Stomach (tissue), 8 donors: ENCODE measurements at regions not wholly inside any gene's neighbourhood (a gene's known extent, or its start where the extent isn't known, plus 50 kb on each side); places are given as distances from the start of the nearest gene placed in this dataset.

Experiments used
- DNase-seq, 2 donors: peaks; one replicate each; pipeline versions ENCODE4 v3.0.0 to v3.0.0-alpha.2; 2013 to 2019
- H3K27ac ChIP-seq, 5 donors: fragments of 200-600 bp in 4 of 5; sonication (generic) in 4 of 5; one replicate each; pipeline ENCODE4 v1.5.1; 2013 to 2019; ENCODE audit warnings: mild to moderate bottlenecking in 1 of 5, moderate library complexity in 1 of 5
- H3K27me3 ChIP-seq, 3 donors: fragments of 200-600 bp; sonication (generic); one replicate each; pipeline ENCODE4 v1.5.1; 2017 to 2019; ENCODE audit warnings: mixed run types in 1 of 3
- H3K36me3 ChIP-seq, 4 donors: fragments of 200-600 bp; sonication (generic); 1 replicate in 3 of 4; 2 replicates in 1 of 4; pipeline ENCODE4 v1.5.1; 2016 to 2019
- H3K4me1 ChIP-seq, 4 donors: fragments of 200-600 bp; sonication (generic); one replicate each; pipeline ENCODE4 v1.5.1; 2016 to 2019
- H3K4me3 ChIP-seq, 4 donors: fragments of 200-600 bp; sonication (generic) in 3 of 4; one replicate each; pipeline ENCODE4 v1.5.1; 2016 to 2019; ENCODE audit warnings: mild to moderate bottlenecking in 1 of 4
- H3K9me3 ChIP-seq, 4 donors: fragments of 200-600 bp; sonication (generic); one replicate each; pipeline ENCODE4 v1.5.1; 2016 to 2019
- CTCF ChIP-seq, 7 experiments: fragments of 450-650 bp in 4 of 7; fragments of 200-600 bp in 3 of 7; sonication (generic) in 3 of 7; IDR thresholded peaks; one replicate each; pipeline ENCODE4 v1.5.1; 2016 to 2019; ENCODE audit warnings: antibody characterized with exemption in 7 of 7, control low read depth in 2 of 7, mild to moderate bottlenecking in 1 of 7
- EP300 ChIP-seq: sonication (generic); formaldehyde crosslinking; IDR thresholded peaks from one replicate; pipeline ENCODE4 v1.6.1; 2017; ENCODE audit warnings: antibody characterized with exemption
- POLR2A ChIP-seq, 4 donors: fragments of 450-650 bp; IDR thresholded peaks; one replicate each; pipeline ENCODE4 v1.6.1; 2016; ENCODE audit warnings: antibody characterized with exemption in 4 of 4, control low read depth in 2 of 4, mild to moderate bottlenecking in 1 of 4, moderate library complexity in 1 of 4
- POLR2AphosphoS5 ChIP-seq, 3 donors: sonication (generic); formaldehyde crosslinking; IDR thresholded peaks; one replicate each; pipeline ENCODE4 v1.6.1; 2016; ENCODE audit warnings: antibody characterized with exemption in 3 of 3
- WGBS, 5 donors: extraction: QIAGEN DNeasy Blood & Tissue Kit in 3 of 5; methylation state at CpG; one replicate each; pipeline versions ENCODE4 v1.1.5 to v1.1.7; 2013 to 2018; 5-methylcytosine and 5-hydroxymethylcytosine counted together
- intact Hi-C: fragments of 100-400 bp; cut with DNase I; formaldehyde crosslinking; loops from one replicate; pipeline ENCODE4 v1.15.1; 2023; ENCODE audit warnings: low total_unique reads
- donor health status: healthy with polysubstance abuse.
- donor health status: Bipolar disorder and iron deficiency.
- donor health status: healthy.

GRCh38 chr5:28575368-28575767 lies 1537.0 kb upstream of the CDH9 start:
- Histone ChIP-seq H3K27ac (no peak overlapping the region), H3K4me1 (no peaks in the 10 kb centered on the region), H3K9me3 (peaks cover 0 to 22% (median 6%) of the 10 kb centered on the region in 4 donors), H3K4me3 (no peak overlapping the region), H3K36me3 (no peaks in the 10 kb centered on the region), H3K27me3 (no peaks in the 10 kb centered on the region)
- DNase-seq = no peak
- 85 to 95% (median 91%) methylated on average over 5 to 7 of the region's 7 CpGs for WGBS, 5 donors
- TF ChIP-seq EP300 (no peak), POLR2A (IDR thresholded peaks at IDR 0.05) (no peak), POLR2AphosphoS5 (IDR thresholded peaks at IDR 0.05) (no peak), CTCF (IDR thresholded peaks at IDR 0.05) (no peak)
- intact Hi-C loops = no loop called here

- Histone ChIP-seq H3K36me3 (no peaks in the 10 kb centered on the region), H3K4me1 (no peaks in the 10 kb centered on the region), H3K27me3 (no peaks in the 10 kb centered on the region), H3K9me3 (peaks cover 0 to 22% (median 6%) of the 10 kb centered on the region in 4 donors), H3K4me3 (no peak overlapping the region), H3K27ac (no peak overlapping the region)
- no peak for DNase-seq
- intact Hi-C loops = no loop called here
- TF ChIP-seq EP300 (no peak), POLR2AphosphoS5 (IDR thresholded peaks at IDR 0.05) (no peak), CTCF (IDR thresholded peaks at IDR 0.05) (no peak), POLR2A (IDR thresholded peaks at IDR 0.05) (no peak)
- WGBS, 5 donors = 91 to 98% (median 93%) methylated on average over 1 of the region's 1 CpG
Observed at GRCh38 chr5:28574606-28575005, 1536.2 kb upstream of the CDH9 start.

- DNase-seq = no peak
- no peaks in the 10 kb centered on the region for H3K36me3 ChIP-seq
- H3K27me3 ChIP-seq = no peaks in the 10 kb centered on the region
- TF ChIP-seq POLR2A (IDR thresholded peaks at IDR 0.05) = no peak
- TF ChIP-seq CTCF (IDR thresholded peaks at IDR 0.05) = no peak
- no peak for TF ChIP-seq EP300
- no peak for TF ChIP-seq POLR2AphosphoS5 (IDR thresholded peaks at IDR 0.05)
- no peaks in the 10 kb centered on the region for H3K4me1 ChIP-seq
- intact Hi-C loops = no loop called here
- no peak overlapping the region for H3K4me3 ChIP-seq
- no peak overlapping the region for H3K27ac ChIP-seq
- 76 to 89% (median 88%) methylated on average over 6 of the region's 6 CpGs for WGBS, 5 donors
- H3K9me3 ChIP-seq = peaks cover 0 to 4% (median 1%) of the 10 kb centered on the region in 4 donors
Observed at GRCh38 chr5:28567048-28567447, 1528.7 kb upstream of the CDH9 start.

GRCh38 chr5:28561522-28561921 lies 1523.1 kb upstream of the CDH9 start:
- no peak overlapping the region for H3K27ac ChIP-seq
- H3K27me3 ChIP-seq = no peaks in the 10 kb centered on the region
- no peak for DNase-seq
- TF ChIP-seq POLR2AphosphoS5 (IDR thresholded peaks at IDR 0.05) = no peak
- H3K36me3 ChIP-seq = no peaks in the 10 kb centered on the region
- intact Hi-C loops = no loop called here
- no peaks in the 10 kb centered on the region for H3K4me1 ChIP-seq
- no peak overlapping the region for H3K4me3 ChIP-seq
- peaks cover 0 to 15% (median 5%) of the 10 kb centered on the region in 4 donors for H3K9me3 ChIP-seq

- 48 to 75% (median 66%) methylated on average over 1 of the region's 1 CpG for WGBS, 5 donors
- TF ChIP-seq POLR2AphosphoS5 (IDR thresholded peaks at IDR 0.05) (no peak), CTCF (IDR thresholded peaks at IDR 0.05) (no peak), EP300 (no peak), POLR2A (IDR thresholded peaks at IDR 0.05) (no peak)
- no peak overlapping the region for H3K27ac ChIP-seq
- no peaks in the 10 kb centered on the region for H3K36me3 ChIP-seq
- peaks cover 0 to 15% (median 5%) of the 10 kb centered on the region in 4 donors for H3K9me3 ChIP-seq
- H3K4me1 ChIP-seq = no peaks in the 10 kb centered on the region
- intact Hi-C loops = no loop called here
- H3K27me3 ChIP-seq = no peaks in the 10 kb centered on the region
- H3K4me3 ChIP-seq = no peak overlapping the region
- DNase-seq = no peak
Observed at GRCh38 chr5:28558196-28558595, 1519.8 kb upstream of the CDH9 start.
